GM23248 (cell line): ENCODE measurements at regions not wholly inside any gene's neighbourhood (a gene's known extent, or its start where the extent isn't known, plus 50 kb on each side); places are given as distances from the start of the nearest gene placed in this dataset.
"Not testable (repeated sequence)": the region's sequence is repeated elsewhere in the genome, so short reads cannot be mapped to it uniquely, and the experiment has no call there.

ENCODE experiments used
- DNase-seq: peaks from one replicate; pipeline ENCODE4 v3.0.0-alpha.2; 2015
- H2AFZ ChIP-seq: fragments of 200-600 bp; sonication (generic); 2 replicates; pipeline ENCODE4 v1.6.1; 2016; ENCODE audit warnings: antibody characterized with exemption
- H3F3A ChIP-seq: fragments of 200-600 bp; sonication (generic); 2 replicates; pipeline ENCODE4 v1.6.1; 2016; ENCODE audit warnings: mild to moderate bottlenecking, antibody characterized with exemption, mixed run types; ENCODE audit not compliant: insufficient read depth
- H3K27ac ChIP-seq: fragments of 200-600 bp; sonication (generic); 2 replicates; pipeline ENCODE4 v1.5.1; 2016; ENCODE audit warnings: mild to moderate bottlenecking
- H3K27me3 ChIP-seq: fragments of 200-600 bp; sonication (generic); replicated peaks from 2 replicates; pipeline ENCODE4 v1.6.1; 2016; ENCODE audit warnings: mild to moderate bottlenecking; ENCODE audit not compliant: insufficient read depth
- H3K36me3 ChIP-seq: fragments of 200-600 bp; sonication (generic); 2 replicates; pipeline ENCODE4 v1.6.1; 2016; ENCODE audit warnings: low read depth, mild to moderate bottlenecking
- H3K4me1 ChIP-seq: fragments of 200-600 bp; sonication (generic); 2 replicates; pipeline ENCODE4 v1.6.1; 2016; ENCODE audit warnings: mild to moderate bottlenecking; ENCODE audit not compliant: insufficient read depth
- H3K4me2 ChIP-seq: fragments of 200-600 bp; sonication (generic); one replicate; pipeline ENCODE4 v1.6.1; 2016; ENCODE audit warnings: mild to moderate bottlenecking; ENCODE audit not compliant: unreplicated experiment
- H3K4me3 ChIP-seq: fragments of 200-600 bp; sonication (generic); 2 replicates; pipeline ENCODE4 v1.5.1; 2016; ENCODE audit warnings: mild to moderate bottlenecking
- H3K79me2 ChIP-seq: fragments of 200-600 bp; sonication (generic); 2 replicates; pipeline ENCODE4 v1.6.1; 2016; ENCODE audit warnings: mild to moderate bottlenecking; ENCODE audit not compliant: insufficient read depth
- H3K9ac ChIP-seq: fragments of 200-600 bp; sonication (generic); 2 replicates; pipeline ENCODE4 v1.6.1; 2016; ENCODE audit warnings: mild to moderate bottlenecking
- H3K9me2 ChIP-seq: fragments of 200-600 bp; sonication (generic); 2 replicates; pipeline ENCODE4 v1.6.1; 2016; ENCODE audit warnings: mixed run types, mild to moderate bottlenecking, moderate library complexity; ENCODE audit not compliant: insufficient read depth
- H3K9me3 ChIP-seq: fragments of 200-600 bp; sonication (generic); one replicate; pipeline ENCODE4 v1.6.1; 2017; ENCODE audit warnings: low read depth
- H4K20me1 ChIP-seq: fragments of 200-600 bp; sonication (generic); 2 replicates; pipeline ENCODE4 v1.6.0; 2016; ENCODE audit not compliant: insufficient read depth
- EZH2 ChIP-seq: fragments of 200-600 bp; sonication (generic); IDR thresholded peaks from 2 replicates; pipeline ENCODE4 v1.6.1; 2018; ENCODE audit warnings: antibody characterized with exemption, mild to moderate bottlenecking; ENCODE audit not compliant: insufficient read depth, poor library complexity, severe bottlenecking
- EZH2phosphoT487 ChIP-seq: fragments of 200-600 bp; sonication (generic); IDR thresholded peaks from 2 replicates; pipeline ENCODE4 v1.6.1; 2018; ENCODE audit warnings: antibody characterized with exemption, moderate library complexity, mild to moderate bottlenecking, low read depth; ENCODE audit not compliant: insufficient read depth
- WGBS, 2 experiments: methylation state at CpG; one replicate each; pipeline ENCODE4 v1.1.6; 2015 to 2017; ENCODE audit warnings: low lambda C conversion rate in 2 of 2, low coverage in 1 of 2; ENCODE audit errors: missing lambda C conversion rate in 2 of 2; 5-methylcytosine and 5-hydroxymethylcytosine counted together
- in situ Hi-C: fragments of 300-500 bp; cut with MboI; formaldehyde crosslinking; loops from 2 replicates; pipeline ENCODE4 v1.15.0; 2020

GRCh38 chr1:191760016-191760415 is 398.2 kb upstream of the RGS18 start:
- Histone ChIP-seq H3K27me3 (no peaks in the 10 kb centered on the region), H3K36me3 (no peaks in the 10 kb centered on the region), H3K9me2 (no peaks in the 10 kb centered on the region), H3K4me2 (no peak overlapping the region), H4K20me1 (no peaks in the 10 kb centered on the region), H3K4me1 (no peaks in the 10 kb centered on the region), H3F3A (no peaks in the 10 kb centered on the region), H3K79me2 (no peaks in the 10 kb centered on the region), H3K9me3 (no peaks in the 10 kb centered on the region), H3K4me3 (no peak overlapping the region), H2AFZ (no peak overlapping the region), H3K27ac (no peak overlapping the region), H3K9ac (no peak overlapping the region)
- DNase-seq, result no peak
- no peak for TF ChIP-seq EZH2phosphoT487
- no peak for TF ChIP-seq EZH2
- 19 to 26% methylated on average over 2 of the region's 2 CpGs for WGBS, 2 experiments
- in situ Hi-C loops, result no loop called here

GRCh38 chr1:191788551-191788950 is 369.7 kb upstream of the RGS18 start:
- H4K20me1 ChIP-seq, result no peaks in the 10 kb centered on the region
- no peak overlapping the region for H3K27ac ChIP-seq
- H3K4me1 ChIP-seq, result no peaks in the 10 kb centered on the region
- in situ Hi-C loops, result no loop called here
- peaks cover 4% of the 10 kb centered on the region for H3K9me3 ChIP-seq
- H2AFZ ChIP-seq, result no peak overlapping the region
- H3K9ac ChIP-seq, result no peak overlapping the region
- no peaks in the 10 kb centered on the region for H3K27me3 ChIP-seq
- TF ChIP-seq EZH2, result no peak
- no peak for TF ChIP-seq EZH2phosphoT487
- H3F3A ChIP-seq, result no peaks in the 10 kb centered on the region
- H3K36me3 ChIP-seq, result no peaks in the 10 kb centered on the region
- WGBS, 2 experiments, result 0 to 3% methylated on average over 1 of the region's 1 CpG
- H3K9me2 ChIP-seq, result no peaks in the 10 kb centered on the region
- DNase-seq, result no peak
- no peak overlapping the region for H3K4me3 ChIP-seq
- H3K79me2 ChIP-seq, result no peaks in the 10 kb centered on the region
- H3K4me2 ChIP-seq, result no peak overlapping the region

- Histone ChIP-seq H3K4me3 (no peak overlapping the region), H3K36me3 (no peaks in the 10 kb centered on the region), H3K4me1 (no peaks in the 10 kb centered on the region), H4K20me1 (no peaks in the 10 kb centered on the region), H3K4me2 (no peak overlapping the region), H3K9ac (no peak overlapping the region), H3K79me2 (no peaks in the 10 kb centered on the region), H2AFZ (no peak overlapping the region), H3F3A (no peaks in the 10 kb centered on the region), H3K27me3 (no peaks in the 10 kb centered on the region), H3K9me3 (no peaks in the 10 kb centered on the region), H3K27ac (no peak overlapping the region), H3K9me2 (no peaks in the 10 kb centered on the region)
- no peak for DNase-seq
- TF ChIP-seq EZH2phosphoT487, result no peak
- TF ChIP-seq EZH2, result no peak
- in situ Hi-C loops, result no loop called here
- 3 to 12% methylated on average over 1 of the region's 1 CpG for WGBS, 2 experiments
These were observed 360.1 kb upstream of the RGS18 start for GRCh38 chr1:191798178-191798577.

GRCh38 chr1:191804311-191804710 is 354.0 kb upstream of the RGS18 start:
- H4K20me1 ChIP-seq, result no peaks in the 10 kb centered on the region
- no peak for TF ChIP-seq EZH2
- TF ChIP-seq EZH2phosphoT487, result no peak
- H3K4me3 ChIP-seq, result no peak overlapping the region
- WGBS, 2 experiments, result 0 to 4% methylated on average over 3 of the region's 3 CpGs
- no peak overlapping the region for H3K4me2 ChIP-seq
- in situ Hi-C loops, result no loop called here
- H3K9ac ChIP-seq, result no peak overlapping the region
- H3K36me3 ChIP-seq, result no peaks in the 10 kb centered on the region
- no peak overlapping the region for H3K27ac ChIP-seq
- H3F3A ChIP-seq, result no peaks in the 10 kb centered on the region
- DNase-seq, result no peak
- H3K4me1 ChIP-seq, result no peaks in the 10 kb centered on the region
- no peaks in the 10 kb centered on the region for H3K27me3 ChIP-seq
- no peaks in the 10 kb centered on the region for H3K79me2 ChIP-seq
- no peak overlapping the region for H2AFZ ChIP-seq
- H3K9me2 ChIP-seq, result no peaks in the 10 kb centered on the region
- peaks cover 4% of the 10 kb centered on the region for H3K9me3 ChIP-seq

- 33 to 34% methylated on average over 5 of the region's 5 CpGs for WGBS, 2 experiments
- H2AFZ ChIP-seq, H4K20me1 ChIP-seq, H3K27me3 ChIP-seq, H3K9ac ChIP-seq, in situ Hi-C loops, H3K27ac ChIP-seq, H3F3A ChIP-seq, H3K4me1 ChIP-seq, H3K4me2 ChIP-seq, H3K79me2 ChIP-seq, H3K9me3 ChIP-seq, H3K9me2 ChIP-seq, H3K4me3 ChIP-seq, DNase-seq, H3K36me3 ChIP-seq: not testable (repeated sequence)
These were observed 344.7 kb upstream of the RGS18 start for GRCh38 chr1:191813593-191813992.
